HG03095 (cell line): ENCODE measurements at regions not wholly inside any gene's neighbourhood (a gene's known extent, or its start where the extent isn't known, plus 50 kb on each side); places are given as distances from the start of the nearest gene placed in this dataset.
A peak's percentile ranks its signal among the peaks of the same experiment; 100 is the strongest.
"Not testable (repeated sequence)": the region's sequence is repeated elsewhere in the genome, so short reads cannot be mapped to it uniquely, and the experiment has no call there.

Experiments
- ATAC-seq: cut with Tn5 transposase; IDR thresholded peaks from one replicate; pipeline ENCODE4 v1.9.1; 2021; ENCODE audit warnings: moderate library complexity; ENCODE audit not compliant: unreplicated experiment

DNA sequence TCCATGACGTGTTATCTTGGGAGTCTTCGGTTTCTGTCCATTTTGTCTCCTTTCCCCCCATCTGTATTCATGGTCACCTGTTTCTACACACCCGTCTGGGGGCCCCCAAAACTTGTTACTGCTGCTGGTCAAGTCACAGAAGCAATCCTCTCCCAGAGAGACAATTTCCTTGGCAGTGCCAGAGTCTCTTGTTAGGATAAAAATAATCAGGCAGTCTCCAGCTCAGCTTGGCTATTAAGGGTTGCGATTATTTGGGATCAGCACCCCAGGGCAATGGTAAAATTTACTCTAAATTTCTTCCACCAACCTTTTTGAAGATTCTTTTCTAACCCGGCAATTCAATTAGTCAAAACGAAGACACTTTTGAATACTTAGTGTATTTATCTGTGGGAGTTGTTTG lies 229.1 kb upstream of the JARID2 start:
- ATAC-seq, result no peak

DNA sequence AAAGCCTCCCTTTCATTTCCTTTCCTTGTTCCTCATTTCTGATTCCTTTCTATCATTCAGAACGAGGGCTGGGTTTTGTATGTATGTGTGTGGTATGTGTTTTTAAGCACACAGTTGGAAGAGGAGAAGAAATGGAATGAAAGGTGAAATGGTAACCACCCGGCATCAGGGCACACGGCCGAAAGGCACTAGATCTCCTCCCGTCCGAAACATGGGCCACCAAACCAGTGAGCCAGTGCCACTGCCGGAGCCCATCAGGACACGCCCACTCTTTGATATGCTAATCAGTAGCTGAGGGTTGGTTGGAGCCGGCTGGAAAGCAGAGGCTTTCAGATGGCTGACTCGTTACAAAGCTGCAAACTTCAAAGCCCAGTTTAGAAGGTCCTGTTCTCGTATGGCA lies 228.6 kb upstream of the JARID2 start:
- ATAC-seq, result no peak

DNA sequence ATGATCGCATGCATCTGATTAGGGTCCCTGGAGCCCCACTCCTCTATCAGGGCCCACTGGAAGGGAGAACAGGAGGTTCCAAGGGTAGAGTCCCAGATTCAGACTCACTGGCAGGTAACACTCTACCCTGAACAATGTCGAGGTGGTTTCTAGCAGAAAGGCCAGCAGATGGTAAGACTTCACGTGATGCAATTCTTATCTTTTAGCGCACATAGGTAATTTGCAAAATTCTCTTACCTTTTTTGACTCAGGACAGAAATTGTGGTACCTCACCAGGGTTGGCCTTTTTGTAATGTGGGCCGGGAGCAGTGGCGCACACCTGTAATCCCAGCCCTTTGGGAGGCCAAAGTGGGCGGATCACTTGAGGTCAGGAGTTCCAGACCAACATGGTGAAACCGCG lies 228.1 kb upstream of the JARID2 start:
- no peak for ATAC-seq

DNA sequence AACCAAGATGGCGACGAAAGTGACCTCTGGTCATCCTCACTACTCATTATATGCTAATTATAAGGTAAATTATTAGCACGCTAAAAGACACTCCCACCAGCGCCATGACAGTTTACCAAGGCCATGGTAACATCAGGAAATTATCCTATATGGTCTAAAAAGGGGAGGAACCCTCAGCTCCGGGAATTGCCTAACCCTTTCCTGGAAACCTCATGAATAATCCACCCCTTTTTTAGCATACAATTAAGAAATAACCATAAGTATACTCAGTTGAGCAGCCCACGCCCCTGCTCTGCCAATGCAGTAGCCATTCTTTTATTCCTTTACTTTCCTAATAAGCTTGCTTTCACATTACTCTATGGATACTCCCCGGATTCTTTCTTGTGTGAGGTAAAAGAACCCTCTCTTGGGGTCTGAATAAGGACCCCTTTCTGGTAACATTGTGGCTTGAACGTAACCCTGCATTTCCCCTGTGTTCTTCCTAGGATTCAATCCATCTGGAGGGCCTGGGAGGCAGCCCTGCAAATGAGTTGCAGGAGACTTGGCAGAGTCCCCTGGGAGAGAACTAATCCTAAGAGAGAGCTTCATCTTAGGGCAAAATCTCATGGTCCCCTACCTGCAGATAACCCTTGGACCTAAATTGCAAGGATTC lies 225.6 kb upstream of the JARID2 start:
- ATAC-seq, result no peak

DNA sequence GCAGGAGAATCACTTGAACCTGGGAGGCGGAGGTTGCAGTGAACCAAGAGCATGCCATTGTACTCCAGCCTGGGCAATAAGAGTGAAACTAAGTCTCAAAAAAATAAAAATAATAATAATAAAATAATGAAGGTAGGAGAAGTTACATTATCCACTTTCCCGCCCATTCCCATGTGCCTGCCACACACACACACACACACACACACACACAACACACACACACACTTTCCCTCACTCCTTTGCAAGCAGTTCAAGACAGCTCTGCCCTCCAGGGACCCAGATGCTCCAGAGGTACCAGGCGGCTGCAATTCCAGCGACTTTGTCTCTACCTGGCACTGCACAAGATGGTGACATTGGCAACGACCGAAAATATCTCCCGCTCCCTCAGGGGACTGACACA lies 224.8 kb upstream of the JARID2 start:
- no peak for ATAC-seq

DNA sequence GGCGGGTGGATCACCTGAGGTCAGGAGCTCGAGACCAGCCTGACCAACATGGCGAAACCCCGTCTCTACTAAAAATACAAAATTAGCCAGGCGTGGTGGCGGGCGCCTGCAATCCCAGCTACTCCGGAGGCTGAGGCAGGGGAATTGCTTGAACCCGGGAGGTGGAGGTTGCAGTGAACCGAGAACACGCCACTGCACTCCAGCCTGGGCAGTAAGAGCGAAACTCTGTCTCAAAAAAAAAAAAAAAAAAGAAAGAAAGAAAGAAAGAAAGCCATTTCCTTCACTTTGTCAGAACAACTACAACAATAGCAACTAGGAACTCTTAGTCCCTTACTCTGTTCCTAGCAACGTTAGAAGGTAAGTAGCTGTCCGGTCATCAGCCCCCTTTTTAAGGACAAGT lies 222.9 kb upstream of the JARID2 start:
- ATAC-seq, result not testable (repeated sequence)

DNA sequence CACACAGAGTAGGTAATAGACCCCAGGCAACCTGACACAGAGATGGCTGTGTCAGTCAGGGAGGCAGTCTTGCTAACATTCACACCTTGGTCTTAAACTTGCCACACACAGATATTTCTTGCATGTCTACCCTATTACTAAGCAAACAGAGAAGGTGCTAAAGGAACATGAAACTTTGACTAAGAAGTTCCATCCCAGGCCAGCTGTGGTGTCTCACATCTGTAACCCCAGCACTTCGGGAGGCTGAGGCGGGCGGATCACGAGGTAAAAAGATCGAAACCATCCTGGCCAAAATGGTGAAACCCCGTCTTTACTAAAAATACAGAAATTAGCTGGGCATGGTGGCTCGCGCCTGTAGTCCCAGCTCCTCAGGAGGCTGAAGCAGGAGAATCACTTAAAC lies 222.4 kb upstream of the JARID2 start:
- peak; percentile 86 for ATAC-seq

DNA sequence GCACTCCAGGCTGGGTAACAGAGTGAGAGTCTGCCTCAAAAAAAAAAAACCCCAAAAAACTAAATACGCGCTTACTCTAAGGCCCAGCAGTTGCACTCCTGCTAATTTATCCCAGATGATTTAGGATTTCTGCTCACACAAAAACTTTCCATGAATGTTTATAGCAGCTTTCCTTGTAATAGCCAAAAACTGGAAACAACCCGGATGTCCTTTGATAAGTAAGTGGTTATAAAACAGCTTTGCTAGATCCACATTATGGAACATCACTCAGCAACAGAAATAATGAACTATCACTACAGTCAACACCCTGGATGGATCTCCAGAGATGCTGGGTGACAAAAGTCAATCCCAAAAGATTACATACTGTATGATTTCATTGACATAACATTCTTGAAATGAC lies 220.4 kb upstream of the JARID2 start:
- no peak for ATAC-seq

DNA sequence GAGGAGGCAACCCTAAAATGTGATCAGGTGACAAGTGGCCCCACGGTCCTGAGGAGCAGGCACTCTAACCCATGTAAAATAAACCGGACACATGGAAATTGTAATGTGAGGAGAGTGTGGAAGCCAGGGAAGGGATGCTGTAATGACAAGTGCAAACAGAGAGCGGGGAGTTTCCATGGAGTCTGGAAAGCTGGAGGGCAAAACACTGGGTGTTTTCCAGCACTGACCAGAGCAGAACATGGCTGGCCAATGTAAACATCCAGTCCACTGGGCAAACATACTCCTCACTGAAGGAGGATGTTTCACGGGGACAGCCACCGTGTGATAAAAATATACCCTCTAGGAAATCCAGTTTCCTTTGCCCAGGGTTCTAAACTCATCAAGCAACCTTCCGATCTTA lies 219.0 kb upstream of the JARID2 start:
- no peak for ATAC-seq

DNA sequence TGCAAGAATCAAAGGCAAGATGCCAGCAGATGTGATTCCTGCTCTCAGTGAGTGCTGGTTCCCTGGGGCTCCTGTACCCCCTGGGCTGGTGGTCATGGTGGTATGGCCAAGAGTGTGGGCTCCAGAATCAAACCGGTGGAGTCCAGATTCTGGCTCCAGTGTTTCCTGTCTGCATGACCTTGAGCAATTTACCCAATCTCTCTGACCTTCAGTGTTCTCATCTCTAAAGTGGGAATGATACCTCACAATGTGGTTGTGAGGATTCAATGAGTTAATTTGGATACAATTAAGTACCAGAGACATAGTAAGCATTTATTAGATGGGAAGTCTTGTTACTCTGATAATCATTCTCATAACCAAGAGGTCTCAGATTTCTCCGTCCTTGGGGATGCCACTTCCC lies 218.4 kb upstream of the JARID2 start:
- ATAC-seq, result no peak

DNA sequence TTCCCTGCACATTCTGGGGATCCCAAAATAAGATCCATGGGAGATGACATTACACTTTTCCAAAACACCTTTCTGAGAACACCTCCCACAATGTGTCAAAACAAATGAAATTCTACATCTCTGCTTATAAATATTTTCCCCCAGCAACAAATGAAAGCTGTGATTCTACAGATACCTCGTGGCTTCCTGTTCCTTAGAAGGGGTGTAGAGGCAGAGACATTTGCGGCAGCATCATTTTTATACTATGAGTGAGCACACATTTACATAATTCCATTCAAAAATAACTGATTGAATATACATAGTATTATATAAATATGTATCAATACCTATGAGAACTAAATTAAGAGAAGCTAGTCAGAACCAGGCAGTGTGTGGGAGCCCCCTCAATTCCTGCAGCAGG lies 213.9 kb upstream of the JARID2 start:
- ATAC-seq, result no peak

DNA sequence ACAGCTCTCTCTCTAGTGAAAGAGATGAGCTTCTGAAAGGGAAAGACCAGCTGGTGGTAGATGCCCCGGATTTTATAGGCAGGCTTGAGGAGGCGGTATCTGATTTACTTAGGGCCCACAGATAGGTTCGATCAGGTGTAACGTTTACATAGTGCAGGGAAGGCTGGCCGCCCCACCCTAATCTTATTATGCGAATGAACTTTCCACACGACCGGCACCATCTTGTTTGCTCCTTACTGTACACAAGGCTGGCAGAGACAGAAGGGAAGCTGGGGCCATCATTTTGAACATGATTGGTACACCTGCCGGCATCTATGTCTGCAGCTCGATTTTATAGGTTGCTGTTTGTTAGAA lies 212.0 kb upstream of the JARID2 start:
- ATAC-seq, result no peak

DNA sequence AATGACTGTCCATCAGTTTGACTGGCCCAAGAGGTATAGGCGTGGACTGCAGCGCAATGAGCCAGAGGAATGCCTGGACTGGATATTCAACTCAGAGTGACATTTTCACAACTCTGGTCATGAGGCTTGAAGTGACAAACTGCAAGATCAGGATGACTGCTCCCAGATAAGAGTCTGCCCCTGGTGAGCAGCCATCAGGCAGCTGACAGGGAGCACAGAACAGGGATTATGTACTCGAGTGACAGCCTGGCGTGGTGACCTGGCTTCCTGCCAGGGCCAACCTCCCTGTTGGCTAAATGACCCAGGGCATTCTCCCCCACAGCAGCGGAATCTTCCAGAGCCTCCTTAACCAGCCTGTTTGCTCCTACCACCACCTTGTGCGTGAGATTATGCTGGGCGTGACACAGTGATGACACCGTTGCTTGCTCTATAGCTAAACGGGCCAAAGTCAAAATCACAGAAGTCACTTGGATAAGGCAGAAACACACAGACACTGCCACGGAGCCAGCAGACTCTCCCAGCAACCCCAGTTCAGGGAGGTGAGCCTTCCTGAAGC lies 209.1 kb upstream of the JARID2 start:
- no peak for ATAC-seq

DNA sequence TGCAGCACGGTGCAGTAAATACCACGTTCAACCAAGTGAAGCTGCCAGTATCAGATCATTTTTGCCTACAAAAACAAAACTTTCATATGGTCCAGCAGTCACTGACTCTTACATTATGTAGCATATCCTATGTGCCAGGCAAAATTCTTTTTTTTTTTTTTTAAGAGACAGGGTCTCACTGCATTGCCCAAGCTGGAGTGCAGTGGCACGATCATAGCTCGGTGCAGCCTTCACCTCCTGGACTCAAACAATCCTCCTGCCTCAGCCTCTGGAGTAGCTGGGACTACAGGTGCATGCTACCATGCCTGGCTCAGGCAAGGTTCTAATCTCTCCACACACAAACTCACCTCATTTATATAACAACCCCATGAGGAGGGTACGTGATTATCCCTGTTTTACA lies 208.6 kb upstream of the JARID2 start:
- ATAC-seq, result no peak

DNA sequence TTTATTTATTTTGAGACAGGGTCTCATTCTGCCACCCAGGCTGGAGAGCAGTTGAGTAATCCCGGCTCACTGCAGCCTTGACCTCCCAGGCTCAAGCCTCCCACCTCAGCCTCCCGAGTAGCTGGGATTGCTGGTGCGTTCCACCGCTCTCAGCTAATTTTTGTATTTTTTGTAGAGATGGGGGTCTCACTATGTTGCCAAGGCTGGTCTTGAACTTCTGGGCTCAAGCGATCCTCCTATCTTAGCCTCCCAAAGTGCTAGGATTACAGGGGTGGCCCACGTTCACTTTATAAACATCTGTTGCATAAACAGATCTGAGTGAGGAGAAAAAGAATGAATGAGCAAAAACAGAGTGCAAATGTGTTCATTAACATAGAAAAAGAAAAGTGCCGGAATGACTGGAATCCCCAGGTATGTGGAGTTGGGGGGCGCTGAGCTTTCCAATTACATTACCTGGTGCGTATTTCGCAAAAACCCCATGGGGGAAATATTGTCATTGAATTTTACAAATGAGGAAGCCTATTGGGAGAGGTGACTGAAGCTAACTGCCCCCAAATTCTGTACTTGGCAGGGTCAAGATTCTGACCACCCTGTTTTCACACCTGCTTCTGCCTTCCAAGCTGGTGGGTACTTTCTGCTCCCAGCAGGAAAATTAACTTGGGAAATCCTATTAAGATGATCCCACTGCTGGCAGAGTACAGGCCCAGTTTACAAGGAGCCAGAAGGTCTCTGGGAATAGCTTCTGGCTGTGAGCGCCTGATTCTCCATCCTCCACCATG lies 207.7 kb upstream of the JARID2 start:
- ATAC-seq, result no peak

DNA sequence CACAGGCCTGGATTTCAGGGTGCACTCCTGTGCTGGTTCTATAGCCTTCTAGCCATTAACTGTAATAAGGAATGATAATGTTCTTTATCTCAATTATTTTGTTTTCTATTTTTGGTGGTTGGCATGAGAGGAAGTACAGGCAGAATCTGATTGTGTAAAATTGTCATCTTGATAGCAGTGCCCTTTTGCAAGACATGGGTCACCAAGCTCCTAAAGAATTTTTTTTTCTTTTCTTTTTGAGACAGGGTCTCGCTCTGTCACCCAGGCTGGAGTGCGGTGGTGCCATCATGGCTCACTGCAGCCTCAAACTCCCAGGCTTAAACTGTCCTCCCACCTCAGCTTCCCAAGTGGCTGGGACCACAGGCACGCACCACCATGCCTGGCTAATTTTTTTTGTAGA lies 206.7 kb upstream of the JARID2 start:
- no peak for ATAC-seq

DNA sequence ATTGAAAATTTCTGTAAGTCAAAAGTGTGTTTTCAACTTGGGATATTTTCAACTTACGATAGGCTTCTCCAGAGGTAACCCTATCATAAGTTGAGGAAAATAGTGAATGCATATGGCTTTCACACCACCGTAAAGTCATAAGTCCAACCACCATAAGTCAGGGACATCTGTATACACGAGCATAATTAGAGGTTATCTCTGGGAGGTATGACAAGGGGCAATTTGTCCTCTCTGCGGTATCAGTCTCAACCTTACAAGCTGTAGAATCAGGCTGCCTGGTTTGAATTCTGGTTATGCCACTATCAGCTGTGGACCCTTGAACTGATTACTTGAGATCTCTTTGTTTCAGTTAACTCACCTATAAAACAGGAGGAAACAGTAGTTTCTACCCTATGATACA lies 202.9 kb upstream of the JARID2 start:
- no peak for ATAC-seq

DNA sequence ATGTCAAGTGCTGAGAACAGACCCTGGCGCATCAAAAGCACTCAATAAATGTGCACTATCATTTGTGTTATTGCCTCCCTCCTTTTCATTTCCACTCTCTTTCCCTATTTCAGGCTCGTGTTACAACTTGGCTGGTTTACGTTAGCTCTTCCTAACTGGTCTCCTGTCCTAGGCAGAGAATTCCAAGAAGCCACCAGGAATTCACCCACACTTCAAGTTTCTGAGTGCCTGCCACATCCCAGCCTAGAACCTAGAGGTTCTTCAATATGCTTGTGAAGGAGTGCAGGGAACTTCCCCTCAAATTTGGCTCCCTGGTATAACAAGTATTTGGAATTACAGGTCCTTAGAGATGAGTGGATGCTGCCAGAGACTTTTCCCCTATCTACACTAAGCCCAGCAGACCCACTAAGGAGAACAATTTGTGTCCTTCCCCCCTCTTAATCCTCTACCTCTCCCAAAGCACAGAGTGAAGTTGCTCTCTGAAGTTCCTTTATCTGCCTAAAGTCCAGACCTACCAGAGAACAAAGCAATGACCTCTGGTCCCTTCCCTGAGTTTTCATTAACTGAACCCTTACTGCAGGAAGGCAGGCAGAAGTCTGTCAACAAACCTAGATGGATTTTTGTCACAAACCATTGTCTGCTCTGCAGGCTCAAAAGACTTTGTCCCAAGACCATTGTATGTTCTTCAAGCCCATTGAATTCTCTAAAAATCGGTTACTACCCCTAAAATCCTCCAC lies 201.6 kb upstream of the JARID2 start:
- no peak for ATAC-seq

DNA sequence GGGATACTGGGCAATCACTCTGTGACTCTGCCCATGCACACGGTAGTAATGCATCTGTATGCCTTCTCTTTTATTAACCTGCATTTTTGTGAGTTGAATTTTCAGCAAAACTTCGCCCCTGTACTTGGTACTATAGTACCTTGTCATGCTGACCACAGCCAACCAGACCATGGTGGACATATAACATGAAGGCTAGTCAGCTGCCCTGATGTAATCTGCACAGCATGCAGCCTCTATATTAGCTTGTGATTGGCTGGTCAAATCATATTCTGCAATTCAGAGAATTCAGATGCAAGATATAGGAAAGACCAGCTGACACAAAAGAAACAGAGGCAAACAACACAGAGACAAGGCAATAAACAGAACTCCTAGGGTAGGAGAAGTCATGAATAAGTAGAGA lies 200.9 kb upstream of the JARID2 start:
- no peak for ATAC-seq

DNA sequence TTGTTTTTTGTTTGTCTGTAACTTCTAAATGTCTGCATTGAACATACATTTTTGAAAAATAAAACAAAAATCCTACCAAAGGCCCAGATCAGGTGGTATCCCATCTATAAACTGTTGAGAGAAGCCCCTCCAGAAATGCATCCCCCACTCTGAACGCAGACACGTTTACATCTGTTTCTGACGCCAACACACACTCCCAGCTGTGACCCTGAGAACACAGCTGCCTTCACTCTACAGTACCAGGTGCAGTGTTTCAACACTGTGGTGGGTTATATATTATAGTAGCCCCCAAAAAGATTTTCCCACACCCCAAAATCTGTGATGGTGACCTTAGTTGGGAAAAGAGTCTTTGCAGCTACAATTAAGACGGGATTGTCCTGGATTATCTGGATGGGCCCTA lies 199.1 kb upstream of the JARID2 start:
- ATAC-seq, result no peak

DNA sequence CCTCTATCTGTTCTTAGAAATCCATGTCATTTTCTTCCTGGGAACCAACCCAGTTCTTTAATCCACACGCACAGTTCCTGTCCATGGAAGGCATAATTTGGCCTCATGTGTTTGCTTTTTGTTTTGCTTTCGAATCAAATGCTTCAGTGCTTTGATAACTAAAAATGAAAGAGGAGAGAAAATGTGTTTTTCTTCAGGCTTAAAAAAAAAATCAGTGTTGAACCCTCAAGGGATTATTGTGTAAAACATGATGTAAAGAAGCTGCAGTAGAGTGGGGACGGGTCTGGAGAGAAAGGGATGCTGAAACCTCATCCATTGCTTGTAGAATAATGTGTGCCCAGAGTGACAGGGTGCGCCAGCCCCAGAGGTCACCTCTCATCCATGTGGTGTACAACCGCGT lies 197.5 kb upstream of the JARID2 start:
- ATAC-seq, result no peak
